GM18498 (cell line): ENCODE measurements at regions not wholly inside any gene's neighbourhood (a gene's known extent, or its start where the extent isn't known, plus 50 kb on each side); places are given as distances from the start of the nearest gene placed in this dataset.

Experiments used
- ATAC-seq: cut with Tn5 transposase; IDR thresholded peaks from one replicate; pipeline ENCODE4 v1.9.1; 2021; ENCODE audit warnings: mild to moderate bottlenecking, moderate library complexity; ENCODE audit not compliant: unreplicated experiment

GRCh38 chr15:62983956-62984355 lies 58.6 kb upstream of the TPM1 start:
- no peak for ATAC-seq

GRCh38 chr15:62985768-62986167 lies 56.8 kb upstream of the TPM1 start:
- ATAC-seq: no peak

GRCh38 chr15:62986948-62987347 lies 55.6 kb upstream of the TPM1 start:
- ATAC-seq: no peak

- ATAC-seq: no peak
Measured at GRCh38 chr15:62988701-62989100, 53.8 kb upstream of the TPM1 start.

- ATAC-seq: no peak
Measured at GRCh38 chr15:62989366-62990055, 53.0 kb upstream of the TPM1 start.

- ATAC-seq: no peak
Measured at GRCh38 chr15:62991698-62992097, 50.8 kb upstream of the TPM1 start.

- ATAC-seq: no peak
Measured at GRCh38 chr15:62992302-62992701, 50.2 kb upstream of the TPM1 start.
